NCI-H226 (cell line): ENCODE measurements at regions not wholly inside any gene's neighbourhood (a gene's known extent, or its start where the extent isn't known, plus 50 kb on each side); places are given as distances from the start of the nearest gene placed in this dataset.
"Not testable (repeated sequence)": the region's sequence is repeated elsewhere in the genome, so short reads cannot be mapped to it uniquely, and the experiment has no call there.

Experiments
- DNase-seq: peaks from one replicate; pipeline ENCODE4 v3.0.0-alpha.2; 2015

DNA sequence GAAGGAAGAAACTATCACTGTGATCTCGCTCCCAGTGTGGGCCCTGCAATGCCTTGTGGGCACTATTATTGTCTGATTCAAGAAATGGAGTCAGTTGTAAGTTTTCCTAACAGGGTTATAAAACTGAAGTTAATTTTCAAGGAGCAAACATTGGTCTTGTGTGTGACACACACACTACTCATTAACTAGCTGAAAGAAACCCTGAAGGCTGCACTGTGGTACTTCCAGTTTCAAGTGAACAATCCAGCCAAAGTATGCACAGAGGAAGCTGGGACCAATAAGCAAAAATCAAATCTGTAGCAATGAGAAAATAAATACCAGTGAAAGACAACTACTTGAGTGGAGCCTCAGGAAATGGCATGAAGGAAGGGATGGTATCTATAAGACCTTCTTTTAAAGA, 506.6 kb upstream of the POT1 start:
- no peak for DNase-seq

DNA sequence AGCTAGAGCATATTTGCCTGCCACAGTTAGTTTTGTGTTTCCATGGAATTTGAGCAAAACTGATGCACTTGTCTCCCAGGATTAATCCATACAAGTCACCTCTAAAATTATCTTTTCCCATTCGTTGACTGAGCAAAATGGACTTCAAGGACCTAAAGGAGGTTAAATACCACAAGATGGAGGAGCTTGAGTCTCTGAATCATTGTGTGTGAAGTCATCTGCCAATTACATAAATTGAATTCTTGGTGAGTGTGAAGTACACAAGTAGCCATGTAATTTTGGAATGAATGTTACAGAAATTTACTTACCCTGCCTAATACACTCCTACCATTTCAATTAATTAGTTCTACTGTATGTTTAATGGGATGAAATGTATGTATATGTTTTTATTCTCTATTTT, 501.7 kb upstream of the POT1 start:
- DNase-seq: no peak

DNA sequence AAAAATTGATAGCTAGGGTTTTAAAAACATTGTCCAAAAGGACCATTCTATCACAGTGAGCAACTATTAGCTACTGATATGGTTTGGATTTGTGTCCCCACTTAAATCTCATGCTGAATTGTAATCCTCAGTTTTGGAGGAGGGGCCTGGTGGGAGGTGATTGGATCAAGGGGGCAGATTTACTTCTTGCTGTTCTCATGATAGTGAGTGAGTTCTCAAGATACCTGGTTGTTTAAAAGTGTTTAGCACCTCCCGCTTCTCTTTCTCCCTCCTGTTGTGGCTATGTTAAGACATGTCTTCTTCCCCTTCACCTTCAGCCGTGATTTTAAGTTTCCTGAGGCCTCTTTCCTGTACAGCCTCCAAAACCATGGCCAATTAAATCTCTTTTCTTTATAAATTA, 500.4 kb upstream of the POT1 start:
- DNase-seq: no peak

DNA sequence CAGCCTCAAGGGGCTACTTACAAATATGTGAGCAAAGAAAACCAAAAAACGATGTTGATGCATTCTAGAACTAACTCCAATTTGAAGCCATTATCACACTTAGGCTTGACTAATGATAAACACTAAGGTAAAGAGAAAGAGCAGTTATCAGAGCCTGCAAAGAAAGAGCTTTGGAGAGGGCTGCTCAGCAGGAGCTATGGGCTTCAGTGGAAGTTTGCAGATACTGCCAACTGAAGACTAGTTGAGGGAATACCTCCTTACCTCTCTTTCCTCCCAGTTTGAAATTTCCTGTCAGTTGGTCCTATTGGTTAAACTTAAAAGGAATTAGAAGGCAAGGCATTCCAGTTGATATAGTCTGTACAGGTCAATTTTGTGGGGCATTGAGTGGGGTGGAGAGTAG, 498.1 kb upstream of the POT1 start:
- no peak for DNase-seq

DNA sequence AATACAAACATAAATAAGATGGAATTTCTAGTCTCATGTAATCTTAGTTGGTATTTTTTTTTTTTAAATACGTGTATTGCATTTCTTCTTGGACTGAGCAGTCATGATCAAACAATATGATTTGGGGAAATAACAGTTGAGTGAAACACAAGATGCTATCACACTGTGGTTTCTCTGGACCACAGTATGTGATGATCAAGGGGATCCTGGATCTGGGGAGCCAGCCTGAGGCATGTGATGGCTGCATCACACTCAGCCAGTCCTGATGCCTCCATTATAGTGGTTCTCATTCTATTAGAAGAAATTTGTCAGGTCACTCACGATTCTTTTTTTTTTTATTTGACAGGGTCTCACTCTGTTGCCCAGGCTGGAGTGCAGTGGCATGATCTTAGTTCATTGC, 495.9 kb upstream of the POT1 start:
- DNase-seq: no peak

DNA sequence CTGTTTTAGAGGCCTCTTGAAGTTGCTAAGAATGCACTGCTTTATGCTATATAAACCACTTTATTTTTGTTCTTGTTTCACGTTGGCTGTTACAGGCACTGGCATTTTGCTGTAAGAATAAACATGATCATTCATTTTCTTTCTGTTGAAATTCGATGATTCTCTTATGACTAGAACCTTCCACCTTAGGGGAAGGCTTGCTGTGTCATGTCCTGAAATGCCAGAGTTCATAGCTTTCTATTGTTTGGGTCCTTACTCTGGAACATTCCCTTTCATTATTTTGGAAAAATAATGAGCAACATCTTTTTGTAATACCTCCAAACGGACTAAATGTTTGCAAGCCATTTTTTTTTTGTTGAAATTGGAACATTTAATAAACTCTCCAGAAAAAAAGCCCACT, 495.1 kb upstream of the POT1 start:
- DNase-seq: no peak

DNA sequence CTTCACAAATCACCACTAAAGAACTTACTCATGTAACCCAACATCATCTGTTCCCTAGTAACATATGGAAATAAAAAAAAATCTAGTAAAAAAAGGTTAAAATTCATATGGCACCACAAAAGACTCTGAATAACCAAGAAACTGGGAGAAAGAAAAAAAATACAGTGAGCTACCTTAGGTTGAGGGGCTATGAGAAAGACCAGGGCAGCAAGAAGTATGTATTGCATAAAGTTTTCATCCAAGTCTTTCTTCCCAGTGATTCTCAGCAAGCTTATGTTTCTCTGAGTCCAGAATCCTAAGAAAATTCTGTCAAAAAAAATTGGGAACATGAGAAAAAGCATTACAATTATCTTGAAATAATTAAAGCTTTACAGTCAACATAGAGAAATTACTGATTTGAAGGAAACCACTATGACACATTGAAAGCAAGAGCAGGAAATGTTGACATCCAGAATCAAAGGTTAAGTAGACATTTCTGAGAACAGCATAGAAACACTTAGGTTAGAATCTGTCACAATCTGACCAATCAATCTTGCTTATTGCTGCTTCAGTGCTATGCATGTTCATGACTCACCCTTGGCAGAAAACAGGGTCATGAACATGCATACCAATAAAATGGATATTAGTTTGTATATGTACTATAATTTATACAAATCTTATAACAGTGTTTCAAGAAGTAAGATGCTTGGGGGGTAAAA, 494.0 kb upstream of the POT1 start:
- DNase-seq: no peak

DNA sequence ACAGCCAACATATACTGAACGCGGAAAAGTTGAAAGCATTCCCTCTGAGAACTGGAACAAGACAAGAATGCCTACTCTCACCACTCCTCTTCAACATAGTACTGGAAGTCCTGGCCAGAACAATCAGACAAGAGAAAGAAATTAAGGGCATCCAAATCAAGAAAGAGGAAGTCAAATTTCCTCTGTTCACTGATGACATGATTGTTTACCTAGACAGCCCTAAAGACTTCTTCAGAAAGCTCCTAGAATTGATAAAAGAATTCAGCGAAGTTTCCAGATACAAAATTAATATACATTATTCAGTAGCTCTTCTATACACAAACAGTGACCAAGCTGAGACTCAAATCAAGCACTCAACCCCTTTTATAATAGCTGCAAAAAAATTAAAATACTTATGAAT, 491.8 kb upstream of the POT1 start:
- DNase-seq: not testable (repeated sequence)

DNA sequence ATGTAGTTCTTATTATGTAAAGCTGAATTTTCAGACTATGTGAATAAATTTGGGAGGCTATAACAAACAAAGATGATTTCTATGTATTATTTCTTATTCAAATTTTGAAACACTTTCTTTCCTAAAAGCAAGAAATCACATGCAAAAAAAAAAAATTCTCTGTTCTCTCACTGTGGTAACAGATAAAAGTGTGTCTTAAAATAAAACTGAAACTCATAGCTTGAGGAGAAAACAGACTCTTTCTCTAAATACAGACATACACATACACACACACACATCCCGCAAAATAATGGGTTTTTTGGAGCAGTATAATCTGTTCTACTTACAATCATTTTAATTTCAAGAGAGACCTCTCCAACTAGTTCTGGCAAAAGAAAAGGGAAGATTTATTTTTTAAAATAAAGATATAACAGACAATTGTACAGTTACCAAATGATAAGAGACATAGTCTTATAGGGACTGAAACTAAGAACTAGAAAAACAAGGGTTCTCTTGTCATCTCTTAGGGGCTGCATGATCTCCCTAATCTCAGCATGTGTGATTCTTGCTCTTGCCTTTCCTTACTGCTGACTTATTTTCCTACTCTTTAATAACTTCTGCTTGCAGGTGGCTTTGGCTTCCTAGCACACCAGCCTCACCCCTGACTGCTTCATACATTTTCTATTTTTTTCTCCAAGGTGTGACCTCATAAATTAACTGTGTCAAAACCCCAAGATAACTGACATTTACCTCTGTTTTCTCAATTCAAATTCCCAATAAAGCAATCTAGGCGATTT, 483.5 kb upstream of the POT1 start:
- no peak for DNase-seq

DNA sequence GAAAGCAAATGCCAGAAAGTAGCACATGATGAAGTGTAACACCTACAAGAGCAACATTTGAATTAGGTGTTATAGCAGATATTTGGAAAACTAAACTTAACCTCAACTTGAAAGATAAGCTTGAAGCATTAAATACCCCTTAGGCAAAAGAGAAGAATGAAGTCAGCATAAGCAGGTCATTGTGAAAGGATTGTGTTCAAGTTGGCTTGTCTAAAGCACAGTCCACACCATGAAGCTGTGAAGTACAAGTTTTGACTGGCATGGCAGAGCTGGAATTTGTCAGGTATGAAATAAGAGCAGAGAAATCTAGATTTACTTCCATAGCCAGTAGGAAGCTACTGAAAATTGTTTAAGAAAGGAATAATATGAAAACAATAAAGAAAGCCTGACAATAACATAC, 480.3 kb upstream of the POT1 start:
- no peak for DNase-seq

DNA sequence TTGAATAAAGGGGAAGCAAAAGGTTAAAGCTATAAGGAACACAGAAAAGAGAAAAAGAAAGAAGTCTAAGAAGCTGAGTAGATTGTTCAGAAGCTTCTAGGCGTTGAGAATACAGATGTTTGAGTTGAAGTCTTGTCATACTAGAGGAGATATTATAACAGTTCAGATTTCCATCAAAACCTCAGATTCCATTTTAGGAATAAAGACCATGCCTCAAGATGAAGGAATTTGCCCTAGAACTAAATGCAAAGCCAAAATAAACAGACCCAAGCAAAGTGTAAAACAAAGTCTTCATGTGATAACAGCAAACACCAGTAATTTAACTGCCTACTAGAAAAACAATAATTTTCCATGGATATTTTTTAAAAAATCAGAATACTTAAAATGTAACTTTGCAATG, 476.5 kb upstream of the POT1 start:
- DNase-seq: no peak

DNA sequence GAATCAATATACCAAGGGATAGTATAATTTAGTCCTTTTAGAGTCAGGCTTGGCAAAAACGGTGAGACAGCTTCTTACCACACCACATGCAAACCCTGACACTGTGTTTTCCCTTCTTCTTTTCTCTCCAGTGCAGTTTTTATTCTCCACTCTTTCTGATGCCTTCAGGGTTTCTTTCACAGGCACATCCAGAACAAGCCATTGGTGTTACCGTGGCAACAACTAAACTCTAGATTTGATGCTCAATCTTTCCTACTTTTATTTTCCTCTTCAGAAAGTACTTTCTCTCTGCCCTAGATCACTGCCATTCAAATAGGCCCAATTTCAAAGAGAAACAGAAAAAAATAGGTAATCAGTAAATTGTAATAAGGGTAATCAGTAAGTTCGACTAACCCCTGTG, 469.8 kb upstream of the POT1 start:
- DNase-seq: no peak

DNA sequence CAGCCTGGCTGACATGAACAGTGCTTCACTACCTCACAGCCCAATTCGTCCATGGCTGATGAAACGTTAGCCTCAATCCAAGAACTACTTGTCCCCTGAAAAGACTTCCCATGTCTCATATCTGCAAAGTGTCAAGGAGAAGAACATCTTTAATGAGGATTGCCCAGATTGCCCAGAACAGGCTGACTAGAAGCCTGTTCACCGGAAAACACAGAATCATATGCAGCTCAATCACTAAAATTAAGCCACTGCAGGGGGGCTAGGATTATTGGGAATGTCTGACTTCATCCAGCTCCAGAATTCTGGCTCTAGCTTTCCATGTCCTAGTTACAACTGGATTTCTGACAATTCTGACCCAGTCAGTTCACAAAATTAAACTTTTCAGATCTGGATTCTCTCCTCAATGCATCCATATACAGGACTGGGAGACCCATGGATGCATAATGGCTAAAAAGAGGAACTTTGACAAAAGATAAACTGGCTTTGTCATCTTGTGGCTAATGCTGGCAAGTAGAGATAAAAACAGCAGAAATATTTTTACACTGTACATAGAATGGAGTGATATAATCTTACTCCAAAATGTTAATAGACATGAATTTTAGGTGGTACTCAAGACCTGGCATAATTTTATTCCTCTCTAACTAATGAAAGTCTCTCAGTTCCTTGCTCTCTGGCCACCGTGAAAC, 467.0 kb upstream of the POT1 start:
- DNase-seq: no peak

DNA sequence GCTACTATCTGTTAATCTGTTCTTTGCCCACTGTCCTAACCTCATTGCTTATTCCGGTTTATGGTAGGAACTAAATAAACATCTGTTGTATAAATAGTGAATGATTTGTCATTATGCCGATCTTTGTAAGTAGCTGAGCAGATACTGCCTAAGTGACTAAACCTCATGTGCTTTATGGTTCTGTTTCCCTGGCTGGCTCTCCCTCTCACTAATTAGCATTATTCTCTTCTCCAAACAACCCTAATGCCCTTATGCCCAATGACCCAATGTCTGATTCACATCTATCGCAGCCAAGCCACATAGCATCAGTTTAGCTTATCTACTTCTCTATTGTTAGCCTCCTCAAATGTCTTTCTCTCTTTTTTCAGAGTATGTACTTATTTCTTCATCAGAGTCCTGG, 462.3 kb upstream of the POT1 start:
- DNase-seq: no peak

DNA sequence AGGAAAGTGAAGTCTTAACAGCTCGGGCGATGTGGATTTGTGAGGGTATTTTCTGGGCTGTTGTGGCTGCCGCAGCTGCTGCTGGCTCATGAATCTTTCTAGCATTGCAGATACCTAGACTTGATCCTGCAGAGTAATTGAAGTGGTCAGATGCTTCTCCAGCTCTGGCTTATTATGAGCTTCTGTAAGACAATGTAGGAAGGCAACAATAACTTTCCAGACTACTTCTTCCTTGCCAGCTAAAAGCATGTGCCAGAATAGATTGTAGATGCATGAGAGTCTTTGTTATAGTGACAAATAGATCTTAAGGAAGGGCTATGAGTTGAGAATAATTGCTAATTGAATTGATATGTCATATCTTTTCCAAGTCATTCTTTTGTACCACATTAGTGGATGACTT, 461.4 kb upstream of the POT1 start:
- DNase-seq: no peak

DNA sequence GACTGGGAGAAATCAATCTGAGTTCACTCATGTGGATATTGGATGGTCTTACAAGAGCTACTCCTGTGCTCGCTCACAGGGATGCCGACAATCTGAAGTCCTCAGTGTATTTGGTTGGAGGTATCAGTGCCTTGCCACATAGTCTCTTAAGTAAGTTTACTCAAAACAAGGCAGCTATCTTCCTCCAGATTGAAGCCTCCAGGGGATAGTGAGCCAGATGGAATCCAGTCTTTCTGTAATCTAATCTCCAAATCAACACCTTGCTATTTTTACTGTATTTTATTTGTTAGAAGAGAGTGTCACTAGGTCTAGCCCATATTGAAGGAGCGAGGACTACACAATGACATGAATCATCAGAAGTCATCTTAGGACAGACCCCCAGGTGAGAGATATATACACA, 456.6 kb upstream of the POT1 start:
- DNase-seq: no peak

DNA sequence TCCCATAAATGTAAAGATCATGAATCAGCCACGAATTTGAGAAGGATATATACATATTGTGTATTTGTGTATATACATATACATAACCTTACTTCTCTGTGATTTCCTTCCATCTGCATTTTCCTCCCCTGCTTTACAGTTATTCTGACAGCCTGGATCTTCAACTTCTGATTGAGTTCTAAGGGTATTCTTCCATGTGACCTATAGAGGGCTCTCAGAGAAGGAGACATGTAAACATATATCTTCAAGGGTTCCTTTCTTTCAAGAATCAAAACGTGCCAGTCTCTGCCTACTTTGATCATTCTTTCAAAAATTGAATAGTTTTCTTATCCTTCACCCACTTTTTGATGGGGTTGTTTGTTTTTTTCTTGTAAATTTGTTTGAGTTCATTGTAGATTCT, 453.7 kb upstream of the POT1 start:
- no peak for DNase-seq

DNA sequence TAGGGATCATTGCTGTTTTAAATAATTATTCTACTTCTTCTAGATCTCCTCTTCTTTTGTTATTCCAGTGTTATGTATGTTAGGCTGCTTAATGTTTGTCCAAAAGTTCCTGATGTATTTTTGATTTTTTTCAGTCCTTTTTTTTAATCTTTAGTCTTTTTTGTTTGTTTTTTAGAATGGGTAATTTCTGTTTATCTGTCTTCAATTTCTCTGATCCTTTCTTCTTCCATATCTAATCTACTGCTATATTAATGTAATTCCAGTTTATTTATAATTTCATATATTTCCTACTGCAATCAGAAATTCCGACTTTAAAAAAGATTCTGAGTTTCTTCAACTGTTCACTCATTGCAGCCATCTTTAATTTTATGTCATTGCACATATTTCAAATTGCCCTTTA, 452.8 kb upstream of the POT1 start:
- DNase-seq: no peak

DNA sequence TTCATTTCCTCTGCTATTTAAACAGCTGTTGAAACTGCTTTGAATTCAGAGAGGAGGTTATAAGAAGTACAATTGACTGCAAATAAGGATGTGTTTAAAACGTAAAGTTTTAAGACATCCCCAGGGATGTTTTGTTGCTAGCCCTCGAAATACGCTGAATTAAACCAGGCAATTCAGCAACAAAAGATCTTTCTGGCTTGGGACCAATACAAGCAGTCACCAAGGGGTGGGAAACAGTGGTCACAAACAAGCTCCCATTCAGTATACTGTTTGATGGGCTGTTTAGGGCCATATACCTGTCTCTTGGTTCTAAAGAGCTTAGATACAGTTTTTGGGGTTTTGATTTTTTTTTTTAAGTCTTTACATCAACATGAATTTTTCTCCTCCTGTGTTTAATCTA, 446.3 kb upstream of the POT1 start:
- DNase-seq: no peak

DNA sequence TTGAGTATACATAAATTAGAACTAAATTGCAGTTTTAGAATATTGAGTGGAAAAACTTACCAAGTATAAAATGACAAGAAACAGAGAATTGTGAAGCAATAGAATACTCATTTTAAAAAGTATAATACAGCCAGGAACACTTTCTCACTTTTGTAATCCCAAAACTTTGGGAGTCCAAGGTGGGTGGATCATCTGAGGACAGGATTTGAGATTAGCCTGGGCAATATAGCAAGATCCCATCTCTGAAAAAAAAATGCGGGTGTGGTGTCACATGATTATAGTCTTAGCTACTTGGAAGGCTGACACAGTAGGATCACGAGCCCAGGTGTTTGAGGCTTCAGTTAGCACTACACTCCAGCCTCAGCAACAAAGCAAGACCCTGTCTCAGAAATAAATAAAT, 440.9 kb upstream of the POT1 start:
- DNase-seq: no peak

DNA sequence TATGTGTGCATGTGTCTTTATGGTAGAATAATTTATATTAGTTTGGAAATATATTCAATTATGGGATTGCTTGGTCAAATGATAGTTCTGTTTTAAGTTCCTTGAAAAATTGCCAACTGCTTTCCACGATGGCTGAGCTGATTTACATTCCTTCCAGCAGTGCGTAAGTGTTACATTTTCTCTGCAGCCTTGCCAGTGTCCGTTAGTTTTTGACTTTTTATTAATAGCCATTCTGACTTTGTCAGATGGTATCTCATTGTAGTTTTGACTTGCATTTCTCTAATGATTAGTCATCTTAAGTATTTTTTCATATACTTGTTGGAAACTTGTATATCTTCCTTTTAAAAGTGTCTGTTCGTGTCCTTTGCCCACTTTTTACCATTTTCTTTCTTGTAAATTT, 434.2 kb upstream of the POT1 start:
- DNase-seq: no peak

DNA sequence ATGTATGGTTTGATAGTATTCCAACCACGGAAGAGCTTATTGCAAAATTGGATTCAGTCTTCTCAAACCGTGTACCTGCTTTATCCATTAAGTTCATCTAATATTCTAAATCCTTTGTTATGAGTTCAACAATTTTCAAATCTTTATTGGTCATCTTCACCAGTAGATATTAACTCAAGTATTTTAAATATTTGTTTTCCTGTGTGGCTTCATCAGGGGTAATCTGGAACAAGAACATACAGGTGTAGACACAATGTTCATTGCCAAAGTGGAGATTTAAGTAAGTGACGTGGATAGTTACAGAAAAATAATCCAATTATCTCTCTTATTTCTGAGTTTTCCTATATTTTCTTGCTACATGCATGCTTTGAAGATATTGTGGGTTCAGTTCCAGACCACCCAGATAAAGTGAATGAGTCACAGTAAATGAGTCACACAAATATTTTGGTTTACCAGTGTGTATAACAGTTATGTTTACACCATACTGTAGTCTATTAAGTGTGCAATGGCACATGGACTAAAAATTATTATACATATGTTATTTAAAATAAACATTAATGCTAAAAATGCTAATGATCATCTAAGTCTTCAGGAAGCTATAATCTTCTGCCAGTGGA, 429.0 kb upstream of the POT1 start:
- DNase-seq: no peak

DNA sequence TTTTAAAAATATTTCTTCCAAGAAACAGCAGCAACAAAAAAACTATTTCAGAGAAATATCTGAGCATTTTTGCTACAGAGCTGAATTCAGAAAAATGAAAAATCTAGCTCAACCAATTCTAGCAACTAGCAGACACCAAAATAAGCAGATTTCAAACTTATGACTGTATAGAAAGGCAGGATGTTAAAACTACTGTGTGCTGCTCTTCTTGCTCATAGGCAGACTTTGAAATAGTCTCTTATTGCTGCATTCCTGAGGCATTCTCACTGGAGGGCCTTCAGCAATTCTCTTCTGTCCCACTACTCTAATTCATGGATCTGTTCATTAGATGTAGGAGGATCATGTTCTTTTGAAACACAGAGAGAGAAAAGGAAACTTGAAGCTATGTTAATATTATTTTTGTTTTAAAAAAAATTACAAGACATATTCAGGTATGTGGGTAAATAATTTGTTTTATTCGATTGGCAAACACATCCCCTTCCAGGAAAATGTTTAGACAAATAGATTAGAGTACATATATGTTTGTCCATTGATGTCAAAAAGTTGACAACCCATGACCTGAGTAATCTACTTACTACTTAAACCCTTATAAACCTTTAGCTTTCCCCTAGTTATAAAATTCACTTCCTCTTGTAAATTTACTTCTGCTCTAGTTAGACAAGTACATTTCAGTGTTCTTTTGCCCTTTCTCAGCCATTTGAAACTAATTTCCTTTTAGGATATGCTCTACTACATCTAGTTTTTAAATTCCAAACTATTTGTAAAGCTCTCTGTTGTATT, 428.2 kb upstream of the POT1 start:
- no peak for DNase-seq
